NCI-H2171 (cell line): ENCODE measurements at regions not wholly inside any gene's neighbourhood (a gene's known extent, or its start where the extent isn't known, plus 50 kb on each side); places are given as distances from the start of the nearest gene placed in this dataset.
"Not testable (repeated sequence)": the region's sequence is repeated elsewhere in the genome, so short reads cannot be mapped to it uniquely, and the experiment has no call there.

Experiments
- DNase-seq: peaks from one replicate; lab custom pipeline; 2025; lab: John Stamatoyannopoulos, UW

DNA sequence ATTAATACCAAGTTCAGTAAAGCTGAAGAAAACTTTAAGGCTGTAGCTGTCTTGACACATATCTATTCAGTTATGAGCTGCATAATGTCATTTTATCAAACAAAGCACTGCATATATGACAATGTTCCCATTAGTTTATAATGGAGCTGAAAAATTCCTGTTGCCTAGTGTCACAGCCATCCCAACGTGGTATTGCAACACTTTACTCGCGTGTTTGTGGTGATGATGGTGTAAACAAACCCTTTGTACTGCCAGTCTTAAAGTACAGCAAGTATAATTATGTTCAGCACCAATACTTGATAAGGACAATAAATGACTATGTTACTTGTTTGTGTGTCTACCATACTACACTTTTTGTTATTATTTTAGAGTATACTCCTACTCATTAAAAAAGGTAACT is 1415.6 kb upstream of the PCDH7 start:
- DNase-seq, result no peak

DNA sequence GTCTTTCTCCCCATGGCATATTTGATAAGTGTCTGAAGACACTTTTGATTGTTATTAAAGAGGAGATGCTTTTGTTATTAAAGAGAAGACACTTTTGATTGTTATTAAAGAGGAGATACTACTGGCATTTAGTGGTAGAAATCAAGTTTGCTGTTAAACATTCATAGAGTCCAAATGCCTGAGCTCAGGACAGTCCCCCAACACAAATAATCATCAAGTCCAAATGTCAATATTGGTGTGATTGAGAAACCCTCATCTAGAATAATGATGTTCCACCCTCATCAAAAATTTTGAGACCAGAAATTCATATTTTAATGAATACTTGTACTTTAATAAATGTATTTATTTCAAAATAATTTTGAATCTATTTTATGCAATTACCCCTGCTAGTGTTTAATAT is 1412.9 kb upstream of the PCDH7 start:
- DNase-seq, result no peak

DNA sequence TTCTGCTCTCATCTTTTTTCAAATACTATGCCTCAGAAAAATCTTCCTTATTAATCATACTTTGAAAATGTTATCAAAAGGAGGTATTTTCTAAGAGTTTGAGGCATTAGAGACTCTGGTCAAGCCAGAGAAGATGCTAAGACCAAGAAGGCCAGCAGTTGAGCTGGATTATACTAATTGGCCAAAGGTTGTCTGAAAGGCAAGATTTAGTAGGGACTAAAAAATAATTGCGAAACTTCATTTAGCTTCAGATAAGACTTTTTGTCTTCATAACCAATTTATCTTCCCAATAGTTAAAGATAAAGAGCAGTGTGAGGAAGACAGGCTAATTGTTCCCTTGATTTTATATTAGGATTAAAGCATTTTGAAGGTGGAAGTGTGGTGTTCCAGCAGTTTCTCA is 1412.4 kb upstream of the PCDH7 start:
- DNase-seq, result no peak

DNA sequence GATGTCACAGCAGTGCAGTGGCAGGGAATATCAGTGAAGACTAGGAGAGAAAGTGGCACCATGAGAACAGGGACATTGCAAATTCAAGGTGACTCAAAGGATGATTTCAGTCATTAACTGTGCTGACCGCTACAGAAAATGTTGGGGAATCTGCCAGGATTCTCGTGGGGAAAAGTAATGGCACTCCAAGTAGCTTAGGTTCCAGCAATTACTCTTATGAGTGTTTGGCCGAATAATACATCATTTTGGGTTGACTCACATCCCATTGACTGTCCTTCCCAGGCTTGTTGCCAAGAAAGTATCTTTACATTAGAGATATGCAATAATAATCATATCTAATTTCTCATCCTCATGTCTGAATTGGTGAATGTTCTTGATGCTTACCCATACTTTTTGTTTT is 1411.1 kb upstream of the PCDH7 start:
- no peak for DNase-seq

DNA sequence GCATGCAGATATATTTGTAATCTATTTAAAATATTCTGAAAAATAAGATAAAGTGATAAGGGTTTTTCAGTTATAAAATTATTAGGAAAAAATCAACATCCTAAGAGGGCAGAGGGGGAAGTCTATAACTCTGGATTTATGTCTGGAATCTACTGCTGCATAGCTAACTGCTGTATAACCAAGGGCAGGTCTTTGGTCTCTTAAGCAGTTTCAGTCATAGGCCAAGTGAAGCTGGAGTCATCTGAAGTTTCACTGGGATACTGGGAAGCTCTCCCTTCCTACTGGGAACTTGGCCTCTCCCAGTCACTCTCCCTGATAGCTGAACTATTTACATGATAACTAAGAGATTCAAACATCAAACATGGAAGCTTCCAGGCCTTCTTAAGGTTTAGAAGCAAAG is 1409.9 kb upstream of the PCDH7 start:
- no peak for DNase-seq

DNA sequence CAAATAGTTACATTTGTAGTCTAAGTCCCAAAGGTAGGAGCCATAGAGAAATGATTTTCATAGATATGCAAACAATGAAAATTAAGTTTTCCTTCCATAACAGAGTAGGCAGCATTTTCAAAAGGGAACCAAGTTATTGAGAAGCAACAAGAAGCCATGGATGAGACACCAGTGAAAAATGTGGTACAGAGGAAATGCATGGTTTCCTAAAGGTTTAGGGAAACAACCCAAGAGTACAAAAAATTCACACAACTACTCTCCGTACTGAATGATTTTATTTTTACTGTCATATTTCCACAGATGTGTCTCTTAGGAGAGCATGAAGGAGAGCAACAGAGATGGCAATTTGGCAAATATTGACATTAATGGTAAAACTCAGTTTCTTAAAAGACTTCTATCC is 1408.9 kb upstream of the PCDH7 start:
- no peak for DNase-seq

DNA sequence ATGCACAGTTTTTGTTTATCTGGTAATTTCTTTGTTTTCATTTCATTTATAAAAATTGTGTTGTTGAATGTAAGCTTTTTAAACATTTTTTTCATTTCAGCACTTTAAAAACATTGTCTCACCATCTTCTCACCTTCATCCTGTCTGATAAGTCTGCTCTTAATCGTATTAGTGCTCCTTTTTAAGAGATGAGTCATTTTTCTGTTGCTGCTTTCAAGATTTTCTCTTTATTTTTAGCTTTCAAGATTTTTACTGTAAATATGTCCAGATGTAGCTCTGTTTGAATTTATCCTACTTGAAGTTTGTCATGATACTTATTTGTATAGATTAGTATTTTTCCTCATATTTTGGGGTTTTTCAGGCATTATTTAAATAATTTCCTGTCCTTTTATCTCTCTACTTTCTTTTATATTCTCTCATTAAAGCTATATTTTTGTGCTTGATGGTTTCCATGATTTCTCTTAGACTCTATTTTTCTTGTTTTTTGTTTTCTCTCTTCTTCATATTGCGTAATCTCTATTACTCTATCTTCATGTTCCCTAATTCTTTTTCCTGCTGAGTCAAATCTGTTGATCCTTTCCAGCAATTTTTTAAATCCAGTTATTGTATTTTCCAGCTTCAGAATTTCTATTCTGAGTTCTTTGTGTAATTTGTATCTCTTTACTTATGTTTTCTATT is 1400.4 kb upstream of the PCDH7 start:
- no peak for DNase-seq

DNA sequence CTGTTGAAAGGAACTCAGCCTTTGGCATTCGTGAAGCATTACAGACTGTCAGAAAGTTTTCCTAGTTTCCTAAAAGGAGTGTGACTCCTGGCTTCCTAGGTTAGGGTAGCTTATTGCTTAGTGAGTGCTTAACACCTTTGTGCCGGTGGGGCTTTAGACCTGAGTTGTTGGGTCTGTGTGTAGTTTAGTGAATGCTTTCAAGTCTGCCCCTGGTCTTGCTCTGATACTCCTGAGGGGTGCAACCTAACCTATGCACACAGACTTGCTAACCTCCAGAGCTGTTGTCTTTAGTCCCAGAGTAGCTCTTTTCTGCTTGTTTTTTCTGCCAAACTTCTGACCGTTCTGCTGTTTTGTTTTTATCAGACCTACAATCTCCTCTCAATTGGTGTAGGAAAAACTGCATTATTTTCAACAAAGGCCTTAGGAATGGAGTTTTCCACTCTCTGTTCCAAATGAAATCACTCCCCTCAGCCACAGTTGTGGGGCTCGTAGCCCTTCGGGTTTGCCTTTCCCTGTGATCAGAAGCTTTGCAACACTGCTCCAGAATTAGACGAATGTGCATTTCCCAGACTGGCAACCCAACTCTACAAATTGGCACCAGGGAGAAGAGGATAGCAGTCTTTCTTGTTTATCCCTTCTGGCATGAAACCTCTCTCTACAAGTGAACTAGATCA is 1399.1 kb upstream of the PCDH7 start:
- DNase-seq, result no peak

DNA sequence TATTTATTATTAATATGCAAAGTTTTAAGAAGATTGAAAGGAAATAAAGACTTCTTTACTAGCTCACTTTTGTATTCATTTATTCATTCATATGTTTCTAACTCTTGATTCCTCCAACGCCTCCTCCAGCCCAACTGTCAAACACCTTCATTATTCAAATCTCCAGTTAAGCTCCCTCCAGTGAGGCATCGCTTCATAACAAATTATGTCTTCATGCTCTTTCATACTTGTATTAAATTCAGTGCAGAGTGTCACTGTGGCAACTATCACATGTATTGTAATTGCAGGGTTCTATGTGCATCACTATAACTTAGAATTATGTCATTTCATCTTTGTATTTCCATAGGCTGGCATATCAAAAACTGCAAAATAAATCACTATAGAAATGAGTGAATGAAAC is 1394.2 kb upstream of the PCDH7 start:
- no peak for DNase-seq

DNA sequence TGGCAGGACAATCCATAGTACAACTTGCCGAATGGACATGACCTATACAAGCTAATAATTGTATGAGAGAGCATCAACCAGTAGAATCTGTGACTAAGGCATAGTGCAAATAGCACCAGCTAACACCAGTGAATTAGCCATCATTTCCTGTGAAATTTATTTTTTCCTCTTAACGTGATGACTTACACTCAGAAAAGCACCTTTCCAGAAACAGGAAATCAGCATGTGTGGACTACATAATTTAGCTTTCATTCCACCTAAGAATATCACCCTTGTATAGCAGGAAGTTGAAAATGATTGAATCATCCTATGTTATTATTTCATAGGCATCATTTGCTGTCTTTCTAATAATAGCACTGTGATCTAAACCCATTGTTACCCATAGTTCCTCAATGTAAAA is 1393.4 kb upstream of the PCDH7 start:
- DNase-seq, result no peak

DNA sequence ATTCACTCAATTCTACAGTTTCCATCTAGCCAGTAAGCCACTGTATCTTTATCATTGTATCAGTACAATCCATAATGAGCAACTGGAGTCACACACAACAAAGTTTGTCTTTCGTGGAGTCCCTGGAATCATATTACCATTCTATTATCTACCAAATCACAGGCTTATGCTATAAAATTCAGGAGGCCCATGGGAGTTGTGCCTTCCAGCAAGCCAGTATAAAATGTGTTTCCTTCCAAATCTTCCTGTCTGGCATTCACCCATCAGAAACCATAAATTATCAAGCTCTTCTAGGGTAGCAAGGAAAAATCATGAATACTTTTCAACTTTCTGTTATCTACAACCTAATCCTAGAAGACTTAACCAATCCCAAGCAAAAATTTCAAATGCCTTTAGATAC is 1383.3 kb upstream of the PCDH7 start:
- no peak for DNase-seq

DNA sequence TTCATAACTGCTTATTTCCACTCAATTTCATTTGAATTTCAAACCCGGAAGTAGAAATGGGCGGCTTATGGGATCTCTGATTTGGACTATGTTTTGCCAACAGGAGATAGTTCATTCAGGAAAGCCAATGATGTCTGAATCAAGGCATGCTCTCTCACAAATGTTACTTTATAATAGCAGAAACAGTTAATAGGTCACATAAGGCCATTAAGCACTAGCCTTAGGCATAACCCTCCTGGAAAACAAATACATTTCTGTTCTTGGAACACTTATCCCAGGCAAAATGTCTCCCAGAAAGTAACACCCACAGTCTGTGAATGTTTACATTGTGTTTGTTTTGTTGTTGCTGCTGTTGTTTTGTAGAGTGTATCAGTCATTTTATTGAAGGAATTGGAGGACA is 1347.2 kb upstream of the PCDH7 start:
- DNase-seq, result no peak

DNA sequence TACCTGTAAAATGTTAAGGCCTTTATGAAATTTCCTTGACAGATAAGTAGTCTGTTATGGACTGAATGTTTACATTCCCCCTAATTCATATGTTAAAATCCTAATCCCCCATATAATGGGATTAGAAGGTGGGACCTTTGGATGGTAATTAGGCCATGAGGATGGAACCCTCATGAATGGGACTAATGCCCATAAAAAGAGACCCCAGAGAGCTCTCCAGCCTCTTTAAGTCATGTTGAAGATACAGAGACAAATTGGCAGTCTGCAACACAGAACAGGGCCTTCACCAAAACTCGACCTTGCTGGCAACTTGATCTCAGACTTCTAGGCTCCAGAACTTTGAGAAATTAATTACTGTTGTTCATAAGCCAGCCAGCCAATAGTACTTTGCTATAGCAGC is 1344.5 kb upstream of the PCDH7 start:
- no peak for DNase-seq

DNA sequence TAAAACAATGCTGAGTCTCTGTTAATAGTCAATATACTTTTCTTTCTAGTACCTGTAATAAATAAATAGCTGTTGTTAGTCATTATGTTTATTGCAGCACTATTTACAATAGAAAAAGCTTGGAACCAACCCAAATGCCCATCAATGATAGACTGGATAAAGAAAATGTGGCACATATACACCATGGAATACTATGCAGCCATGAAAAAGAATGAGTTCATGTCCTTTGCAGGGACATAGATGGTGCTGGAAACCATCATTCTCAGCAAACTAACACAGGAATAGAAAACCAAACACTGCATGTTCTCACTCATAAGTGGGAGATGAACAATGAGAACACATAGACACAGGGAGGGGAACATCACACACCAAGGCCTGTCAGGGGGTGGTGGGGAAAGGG is 1341.9 kb upstream of the PCDH7 start:
- DNase-seq, result not testable (repeated sequence)

DNA sequence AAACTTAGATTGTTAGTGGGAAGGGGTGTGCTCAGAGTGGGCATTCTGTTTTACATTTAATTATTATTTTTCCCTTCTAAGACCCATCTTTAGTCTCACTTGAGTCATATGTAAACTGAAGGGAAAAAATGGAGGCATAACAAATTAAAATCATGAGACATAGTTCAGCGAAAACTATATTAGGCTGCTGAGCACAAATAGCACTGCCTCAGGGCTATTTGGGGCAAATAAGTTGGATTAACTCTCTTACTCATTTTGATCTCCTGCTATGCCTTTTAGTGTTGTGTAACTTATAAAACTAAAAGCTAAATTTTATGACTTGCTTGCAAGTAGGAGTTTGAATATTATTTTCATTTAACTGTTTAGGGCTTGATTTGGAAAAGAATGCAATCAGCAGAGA is 1329.2 kb upstream of the PCDH7 start:
- DNase-seq, result no peak

DNA sequence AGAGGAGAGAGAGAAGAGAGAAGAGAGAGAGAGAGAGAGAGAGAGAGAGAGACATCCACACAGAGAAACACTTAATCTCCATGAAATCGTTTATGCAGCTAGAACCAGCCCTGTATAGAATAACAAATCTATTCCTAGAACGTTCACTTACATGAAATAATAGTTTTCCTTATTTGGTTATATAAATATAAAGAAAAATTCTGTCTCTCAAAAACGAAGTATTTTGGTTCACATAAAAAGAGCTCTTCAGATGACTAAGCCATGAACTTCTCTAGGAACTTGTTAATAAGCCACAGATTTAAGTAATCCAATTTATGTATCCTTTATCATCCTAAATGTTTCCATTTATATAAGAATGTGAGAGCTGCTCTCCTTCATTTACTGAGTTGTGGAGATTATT is 1315.1 kb upstream of the PCDH7 start:
- no peak for DNase-seq

DNA sequence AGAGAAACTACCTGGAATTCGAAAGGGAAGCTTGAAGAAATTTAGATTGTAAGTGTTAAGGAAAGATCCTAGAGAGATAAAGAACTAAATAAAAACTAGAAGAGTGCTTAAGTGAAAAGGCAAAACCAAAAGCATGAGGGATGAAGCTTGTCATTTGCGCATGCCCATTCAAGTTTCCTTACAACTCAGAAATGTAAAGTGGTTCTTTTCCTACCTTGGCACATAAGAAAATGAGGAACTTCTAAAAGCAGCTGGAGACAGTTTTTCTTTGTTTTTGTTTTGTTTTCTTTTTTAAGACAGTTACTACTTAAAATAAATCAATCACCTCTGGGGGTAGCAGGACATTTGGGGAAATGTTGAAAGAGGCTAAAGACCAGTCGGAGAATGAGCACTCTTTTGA is 1304.4 kb upstream of the PCDH7 start:
- no peak for DNase-seq

DNA sequence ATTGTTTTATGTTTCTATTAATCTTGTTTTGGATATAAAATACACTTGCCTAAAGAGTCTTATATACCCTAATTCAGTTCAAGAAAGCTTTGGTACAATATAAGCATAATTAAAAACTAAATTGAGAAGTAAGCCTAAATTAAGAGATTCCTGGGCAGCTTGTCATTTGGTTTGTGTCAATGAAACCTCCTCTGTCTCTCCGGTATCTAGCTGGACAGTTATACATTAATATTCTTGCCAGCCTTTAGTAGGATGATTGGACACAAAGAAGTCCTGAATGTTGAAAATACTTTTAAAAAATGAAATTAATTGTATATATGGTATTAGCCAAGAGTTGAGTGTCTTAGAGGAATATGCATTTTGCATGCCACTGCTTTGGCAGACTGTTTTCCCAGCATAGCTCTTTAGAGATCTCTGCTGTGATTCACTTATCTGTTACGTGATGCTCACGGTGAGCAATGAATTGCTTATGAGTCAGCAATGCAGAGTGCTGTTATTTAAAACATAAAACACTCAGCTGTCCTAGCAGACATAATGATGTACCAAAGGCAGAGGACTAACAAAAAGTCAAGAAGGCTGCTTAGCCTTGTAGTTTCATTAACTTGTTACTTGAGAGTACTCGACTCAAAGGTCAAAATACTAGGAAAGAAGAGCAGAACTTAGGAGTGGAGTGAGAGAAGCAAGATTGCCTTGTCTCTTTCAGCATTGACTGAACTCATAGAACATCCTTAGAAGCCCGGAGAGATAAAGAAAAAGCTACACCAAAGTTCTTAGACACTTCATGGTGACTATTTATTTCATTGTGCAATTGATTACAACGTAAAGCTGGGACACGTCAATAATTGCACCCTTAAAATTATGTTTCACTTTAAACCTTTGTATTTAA is 1296.1 kb upstream of the PCDH7 start:
- DNase-seq, result no peak

DNA sequence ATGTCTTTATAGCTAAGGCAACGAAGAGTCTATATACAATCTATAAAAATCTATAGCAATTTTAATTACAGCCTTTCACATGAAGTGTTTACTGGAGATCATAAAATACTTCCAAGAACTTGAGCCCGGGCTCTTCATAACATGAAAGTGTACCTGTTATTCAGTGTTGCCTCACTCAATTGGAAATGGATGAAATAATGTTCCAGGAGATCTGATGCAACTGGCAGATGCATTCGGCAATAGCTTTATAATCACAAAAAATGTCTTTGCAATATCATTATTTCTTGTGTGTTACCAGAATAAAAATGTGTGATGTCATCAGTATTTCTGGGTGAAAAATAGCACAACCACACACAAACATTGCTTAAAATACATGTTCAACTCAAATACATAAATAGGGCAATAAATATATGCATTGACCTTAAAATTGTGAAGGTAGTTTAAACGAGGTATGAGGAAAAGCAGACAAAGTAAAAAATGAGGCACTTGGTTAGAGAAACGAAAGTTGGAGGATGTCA is 1266.8 kb upstream of the PCDH7 start:
- DNase-seq, result no peak

DNA sequence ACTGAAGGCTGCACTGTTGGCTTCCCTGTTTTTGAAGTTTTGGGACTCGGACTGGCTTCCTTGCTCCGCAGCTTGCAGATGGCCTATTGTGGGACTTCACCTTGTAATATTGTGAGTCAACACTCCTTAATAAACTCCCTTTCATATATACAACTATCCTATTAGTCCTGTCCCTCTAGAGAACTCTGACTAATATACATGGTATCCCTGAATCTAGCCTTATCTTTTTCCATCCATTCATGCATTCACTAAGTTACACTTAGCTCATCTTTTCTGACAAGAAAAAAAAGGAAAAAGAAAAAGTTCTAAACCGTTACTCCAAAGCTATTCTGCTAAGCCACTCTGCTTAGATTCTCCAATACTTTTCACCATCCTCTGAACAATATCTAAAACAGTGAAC is 1260.2 kb upstream of the PCDH7 start:
- DNase-seq, result no peak

DNA sequence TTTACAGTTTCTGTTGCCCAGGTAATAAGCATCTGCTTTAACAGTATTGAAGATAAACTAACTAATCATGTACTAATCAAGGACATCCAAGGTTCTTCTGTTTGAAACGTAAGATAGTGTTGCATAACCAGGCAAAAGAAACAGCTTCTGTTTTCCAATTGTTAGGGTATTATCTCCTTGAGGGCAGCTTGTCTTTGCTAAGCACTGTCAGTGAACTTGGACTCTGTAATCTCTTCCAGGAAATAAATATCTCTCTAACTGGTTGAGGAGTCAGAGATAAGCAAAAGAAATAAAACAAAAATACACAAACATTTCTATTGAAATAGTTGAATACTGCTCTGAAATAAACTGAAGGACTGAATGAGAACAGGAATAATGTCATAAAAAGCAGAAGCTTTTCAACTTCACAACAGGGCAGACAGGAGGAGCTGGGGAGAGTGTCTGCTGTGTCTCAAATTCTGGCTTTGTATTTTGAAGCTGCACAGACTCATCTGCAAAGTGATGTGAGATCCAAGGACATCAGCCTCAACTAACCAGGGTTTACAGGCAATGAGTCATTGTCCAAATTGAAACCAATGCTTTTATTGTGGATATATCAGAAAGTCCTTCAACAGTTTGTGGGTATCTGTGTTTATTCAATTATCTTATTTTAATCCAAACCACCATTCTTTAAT is 1253.0 kb upstream of the PCDH7 start:
- no peak for DNase-seq
